ENCODE measurements at regions not wholly inside any gene's neighbourhood (a gene's known extent, or its start where the extent isn't known, plus 50 kb on each side); places are given as distances from the start of the nearest gene placed in this dataset.

GRCh38 chr2:144279165-144279564 is 240.8 kb downstream of the ZEB2 start:
- TF ChIP-seq, protein P1, sequence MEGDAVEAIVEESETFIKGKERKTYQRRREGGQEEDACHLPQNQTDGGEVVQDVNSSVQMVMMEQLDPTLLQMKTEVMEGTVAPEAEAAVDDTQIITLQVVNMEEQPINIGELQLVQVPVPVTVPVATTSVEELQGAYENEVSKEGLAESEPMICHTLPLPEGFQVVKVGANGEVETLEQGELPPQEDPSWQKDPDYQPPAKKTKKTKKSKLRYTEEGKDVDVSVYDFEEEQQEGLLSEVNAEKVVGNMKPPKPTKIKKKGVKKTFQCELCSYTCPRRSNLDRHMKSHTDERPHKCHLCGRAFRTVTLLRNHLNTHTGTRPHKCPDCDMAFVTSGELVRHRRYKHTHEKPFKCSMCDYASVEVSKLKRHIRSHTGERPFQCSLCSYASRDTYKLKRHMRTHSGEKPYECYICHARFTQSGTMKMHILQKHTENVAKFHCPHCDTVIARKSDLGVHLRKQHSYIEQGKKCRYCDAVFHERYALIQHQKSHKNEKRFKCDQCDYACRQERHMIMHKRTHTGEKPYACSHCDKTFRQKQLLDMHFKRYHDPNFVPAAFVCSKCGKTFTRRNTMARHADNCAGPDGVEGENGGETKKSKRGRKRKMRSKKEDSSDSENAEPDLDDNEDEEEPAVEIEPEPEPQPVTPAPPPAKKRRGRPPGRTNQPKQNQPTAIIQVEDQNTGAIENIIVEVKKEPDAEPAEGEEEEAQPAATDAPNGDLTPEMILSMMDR (IDR thresholded peaks at IDR 0.05; ENCODE audit: insufficient read depth, low read length, missing control alignments), result no peak
- CTCF ChIA-PET, result no interaction called here

DNA sequence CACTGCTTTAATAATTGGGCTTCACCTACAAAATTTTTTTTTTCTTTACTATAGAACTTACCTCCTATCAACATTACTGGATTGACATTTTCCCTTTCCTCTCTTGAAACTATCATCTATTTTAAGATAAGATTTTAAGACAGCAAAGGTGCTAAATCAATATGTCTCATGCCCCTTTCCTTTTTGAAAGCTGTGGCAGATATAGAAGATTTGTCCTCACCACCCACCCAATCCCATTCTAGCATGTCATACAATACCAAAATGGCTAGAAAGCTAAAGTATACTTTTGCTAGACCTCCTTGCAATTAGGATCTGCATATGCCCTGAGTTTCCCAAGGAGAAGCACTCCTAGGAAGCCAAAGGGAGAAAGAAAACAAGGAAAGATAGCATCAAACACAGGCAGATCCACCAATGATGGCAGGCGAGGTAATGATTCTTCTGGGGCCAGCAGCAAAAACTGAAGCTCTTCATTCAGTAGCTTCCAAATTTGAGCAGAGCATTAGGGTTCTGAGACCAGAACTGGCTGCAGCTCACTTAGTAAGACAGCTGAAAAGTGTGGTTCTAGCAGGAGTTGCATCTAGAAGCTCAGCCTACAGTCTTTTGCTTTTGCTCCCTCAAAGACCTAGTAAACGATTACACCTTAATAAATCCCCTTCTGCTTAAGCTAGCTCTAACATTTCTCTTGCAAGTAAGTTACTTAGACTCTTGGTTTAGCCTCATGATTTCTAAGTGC is 242.1 kb downstream of the ZEB2 start:
- DNase-seq (ENCODE audit: low read depth, low spot score), result no peak
- TF ChIP-seq, protein P1 (IDR thresholded peaks at IDR 0.05; ENCODE audit: insufficient read depth, low read length, missing control alignments), result no peak
- H3K4me3 ChIP-seq (ENCODE audit: low read depth, low read length), result no peak overlapping the region
- ChIA-PET CTCF (no interaction called here), POLR2A (no interaction called here)

More at GRCh38 chr2:144279165-144279564, 240.8 kb downstream of the ZEB2 start:
- no peak overlapping the region for H3K4me3 ChIP-seq (ENCODE audit: low read depth, low read length)
- no peak for DNase-seq (ENCODE audit: low read depth, low spot score)
- POLR2A ChIA-PET, result no interaction called here

GRCh38 chr2:144275340-144275739 is 244.6 kb downstream of the ZEB2 start:
- H3K4me3 ChIP-seq (ENCODE audit: low read depth, low read length), result no peak overlapping the region
- ChIA-PET POLR2A (no interaction called here), CTCF (no interaction called here)
- TF ChIP-seq, protein P1 (IDR thresholded peaks at IDR 0.05; ENCODE audit: insufficient read depth, low read length, missing control alignments), result no peak
- DNase-seq (ENCODE audit: low read depth, low spot score), result no peak

DNA sequence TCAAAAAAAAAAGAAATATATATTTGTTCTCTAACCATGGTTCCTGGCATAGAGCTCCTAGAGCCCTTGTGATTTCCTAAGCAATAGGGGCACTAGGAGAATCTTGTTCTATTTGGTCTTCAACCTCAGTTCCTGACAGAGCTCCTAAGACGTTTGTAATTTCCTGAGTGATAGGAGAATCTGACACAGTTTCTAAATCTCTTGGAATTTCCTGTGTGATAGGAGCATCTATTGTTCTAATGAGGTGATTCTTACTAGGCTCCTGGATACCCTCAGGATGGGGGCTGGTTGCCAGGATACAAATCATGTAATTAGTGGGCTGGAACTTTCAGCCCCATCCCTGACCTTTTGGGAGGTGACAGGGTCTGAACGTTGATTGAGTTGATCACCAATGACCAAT is 245.8 kb downstream of the ZEB2 start:
- DNase-seq (ENCODE audit: low read depth, low spot score), result no peak
- no peak overlapping the region for H3K4me3 ChIP-seq (ENCODE audit: low read depth, low read length)
- POLR2A ChIA-PET, result interaction anchor here (0.7 kb wide), 1 partner anchor 665 kb away, joined by 3 read pairs; no protein-coding TSS in a partner anchor
- CTCF ChIA-PET, result no interaction called here
- TF ChIP-seq, protein P1 (IDR thresholded peaks at IDR 0.05; ENCODE audit: insufficient read depth, low read length, missing control alignments), result no peak

GRCh38 chr2:144270951-144271350 is 249.0 kb downstream of the ZEB2 start:
- no peak overlapping the region for H3K4me3 ChIP-seq (ENCODE audit: low read depth, low read length)
- DNase-seq (ENCODE audit: low read depth, low spot score), result no peak
- ChIA-PET CTCF (no interaction called here), POLR2A (no interaction called here)
- TF ChIP-seq, protein P1 (IDR thresholded peaks at IDR 0.05; ENCODE audit: insufficient read depth, low read length, missing control alignments), result no peak

- TF ChIP-seq, protein P1 (IDR thresholded peaks at IDR 0.05; ENCODE audit: insufficient read depth, low read length, missing control alignments), result no peak
- ChIA-PET CTCF (no interaction called here), POLR2A (no interaction called here)
- H3K4me3 ChIP-seq (ENCODE audit: low read depth, low read length), result no peak overlapping the region
- DNase-seq (ENCODE audit: low read depth, low spot score), result no peak
Measured at GRCh38 chr2:144268036-144268678, 251.8 kb downstream of the ZEB2 start.

All from AG04449 (cell line).